ENCODE measurements at regions not wholly inside any gene's neighbourhood (a gene's known extent, or its start where the extent isn't known, plus 50 kb on each side); places are given as distances from the start of the nearest gene placed in this dataset.

DNA sequence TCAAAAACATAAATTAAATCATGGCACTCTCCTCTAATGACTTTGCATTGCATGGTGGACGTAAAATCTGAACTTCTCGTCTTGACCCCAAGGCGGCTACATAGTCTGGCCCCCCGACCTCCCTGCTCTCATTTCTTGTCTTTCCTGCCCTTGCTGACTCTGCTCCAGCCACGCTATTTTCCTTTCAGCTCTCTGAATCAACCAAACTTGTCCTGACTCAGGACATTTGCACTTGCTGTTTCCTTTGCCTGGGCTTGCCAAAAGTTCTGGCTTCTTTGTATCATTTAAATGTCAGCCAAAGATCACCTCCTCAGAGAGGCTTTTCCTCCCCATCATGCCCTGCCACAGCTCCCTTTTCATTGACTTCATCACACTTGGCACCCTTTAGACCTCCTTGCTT, 107.7 kb upstream of the NFE2L3 start:
- TF ChIP-seq, protein P1, sequence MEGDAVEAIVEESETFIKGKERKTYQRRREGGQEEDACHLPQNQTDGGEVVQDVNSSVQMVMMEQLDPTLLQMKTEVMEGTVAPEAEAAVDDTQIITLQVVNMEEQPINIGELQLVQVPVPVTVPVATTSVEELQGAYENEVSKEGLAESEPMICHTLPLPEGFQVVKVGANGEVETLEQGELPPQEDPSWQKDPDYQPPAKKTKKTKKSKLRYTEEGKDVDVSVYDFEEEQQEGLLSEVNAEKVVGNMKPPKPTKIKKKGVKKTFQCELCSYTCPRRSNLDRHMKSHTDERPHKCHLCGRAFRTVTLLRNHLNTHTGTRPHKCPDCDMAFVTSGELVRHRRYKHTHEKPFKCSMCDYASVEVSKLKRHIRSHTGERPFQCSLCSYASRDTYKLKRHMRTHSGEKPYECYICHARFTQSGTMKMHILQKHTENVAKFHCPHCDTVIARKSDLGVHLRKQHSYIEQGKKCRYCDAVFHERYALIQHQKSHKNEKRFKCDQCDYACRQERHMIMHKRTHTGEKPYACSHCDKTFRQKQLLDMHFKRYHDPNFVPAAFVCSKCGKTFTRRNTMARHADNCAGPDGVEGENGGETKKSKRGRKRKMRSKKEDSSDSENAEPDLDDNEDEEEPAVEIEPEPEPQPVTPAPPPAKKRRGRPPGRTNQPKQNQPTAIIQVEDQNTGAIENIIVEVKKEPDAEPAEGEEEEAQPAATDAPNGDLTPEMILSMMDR (IDR thresholded peaks at IDR 0.05), result no peak
- TF ChIP-seq POLR2A (IDR thresholded peaks at IDR 0.05), result no peak

Data from testis (tissue), 2 donors.